ENCODE measurements at regions not wholly inside any gene's neighbourhood (a gene's known extent, or its start where the extent isn't known, plus 50 kb on each side); places are given as distances from the start of the nearest gene placed in this dataset.

GRCh38 chr1:104921525-104921924 lies 1171.8 kb downstream of the AMY1C start:
- Mint-ChIP-seq H3K9me3 (ENCODE audit: insufficient read depth) (peaks cover 16% of the 10 kb centered on the region), H3K27me3 (ENCODE audit: low read depth) (no peaks in the 10 kb centered on the region), H3K4me1 (ENCODE audit: low read depth) (no peaks in the 10 kb centered on the region), H3K27ac (no peak overlapping the region), H3K36me3 (ENCODE audit: low read depth) (no peaks in the 10 kb centered on the region), H3K4me3 (no peak overlapping the region)
- ATAC-seq: no peak
- no peak for DNase-seq
- CTCF ChIA-PET: no interaction called here
- POLR2A ChIA-PET: no interaction called here

GRCh38 chr1:104923075-104923474 lies 1173.4 kb downstream of the AMY1C start:
- H3K27ac Mint-ChIP-seq: no peak overlapping the region
- H3K36me3 Mint-ChIP-seq (ENCODE audit: low read depth): no peaks in the 10 kb centered on the region
- POLR2A ChIA-PET: no interaction called here
- H3K4me1 Mint-ChIP-seq (ENCODE audit: low read depth): no peaks in the 10 kb centered on the region
- peaks cover 27% of the 10 kb centered on the region for H3K9me3 Mint-ChIP-seq (ENCODE audit: insufficient read depth)
- H3K4me3 Mint-ChIP-seq: no peak overlapping the region
- DNase-seq: no peak
- ATAC-seq: no peak
- no peaks in the 10 kb centered on the region for H3K27me3 Mint-ChIP-seq (ENCODE audit: low read depth)
- CTCF ChIA-PET: no interaction called here

GRCh38 chr1:104929280-104929679 lies 1179.6 kb downstream of the AMY1C start:
- ChIA-PET POLR2A (no interaction called here), CTCF (no interaction called here)
- Mint-ChIP-seq H3K27ac (no peak overlapping the region), H3K36me3 (ENCODE audit: low read depth) (no peaks in the 10 kb centered on the region), H3K4me1 (ENCODE audit: low read depth) (no peaks in the 10 kb centered on the region), H3K27me3 (ENCODE audit: low read depth) (no peaks in the 10 kb centered on the region), H3K9me3 (ENCODE audit: insufficient read depth) (peaks cover 23% of the 10 kb centered on the region), H3K4me3 (no peak overlapping the region)
- ATAC-seq (no peak), DNase-seq (no peak)

GRCh38 chr1:104932030-104932915 lies 1182.6 kb downstream of the AMY1C start:
- H3K27ac Mint-ChIP-seq: no peak overlapping the region
- no peak for DNase-seq
- no peaks in the 10 kb centered on the region for H3K27me3 Mint-ChIP-seq (ENCODE audit: low read depth)
- no peaks in the 10 kb centered on the region for H3K4me1 Mint-ChIP-seq (ENCODE audit: low read depth)
- no peak overlapping the region for H3K4me3 Mint-ChIP-seq
- peaks cover 18% of the 10 kb centered on the region for H3K9me3 Mint-ChIP-seq (ENCODE audit: insufficient read depth)
- CTCF ChIA-PET: no interaction called here
- H3K36me3 Mint-ChIP-seq (ENCODE audit: low read depth): no peaks in the 10 kb centered on the region
- no peak for ATAC-seq
- POLR2A ChIA-PET: no interaction called here

- no peak for DNase-seq
- Mint-ChIP-seq H3K9me3 (ENCODE audit: insufficient read depth) (peaks cover 12% of the 10 kb centered on the region), H3K4me1 (ENCODE audit: low read depth) (no peaks in the 10 kb centered on the region), H3K27ac (no peak overlapping the region), H3K36me3 (ENCODE audit: low read depth) (no peaks in the 10 kb centered on the region), H3K4me3 (no peak overlapping the region), H3K27me3 (ENCODE audit: low read depth) (no peaks in the 10 kb centered on the region)
- no peak for ATAC-seq
- POLR2A ChIA-PET: no interaction called here
- CTCF ChIA-PET: no interaction called here
Measured at GRCh38 chr1:104932949-104933679, 1183.4 kb downstream of the AMY1C start.

- Mint-ChIP-seq H3K4me3 (no peak overlapping the region), H3K27me3 (ENCODE audit: low read depth) (no peaks in the 10 kb centered on the region)
Measured at GRCh38 chr1:104933846-104934245, 1184.1 kb downstream of the AMY1C start.

GRCh38 chr1:104945406-104945805 lies 1195.7 kb downstream of the AMY1C start:
- H3K9me3 Mint-ChIP-seq (ENCODE audit: insufficient read depth): peaks cover 10% of the 10 kb centered on the region
- ATAC-seq: no peak
- CTCF ChIA-PET: no interaction called here
- POLR2A ChIA-PET: no interaction called here
- no peaks in the 10 kb centered on the region for H3K36me3 Mint-ChIP-seq (ENCODE audit: low read depth)
- no peak for DNase-seq
- no peak overlapping the region for H3K27ac Mint-ChIP-seq
- no peak overlapping the region for H3K4me3 Mint-ChIP-seq
- H3K4me1 Mint-ChIP-seq (ENCODE audit: low read depth): no peaks in the 10 kb centered on the region
- H3K27me3 Mint-ChIP-seq (ENCODE audit: low read depth): no peaks in the 10 kb centered on the region

More at GRCh38 chr1:104933846-104934245, 1184.1 kb downstream of the AMY1C start:
- Mint-ChIP-seq H3K4me1 (ENCODE audit: low read depth) (no peaks in the 10 kb centered on the region), H3K36me3 (ENCODE audit: low read depth) (no peaks in the 10 kb centered on the region), H3K9me3 (ENCODE audit: insufficient read depth) (peaks cover 10% of the 10 kb centered on the region), H3K27ac (no peak overlapping the region)
- DNase-seq: no peak
- ChIA-PET POLR2A (no interaction called here), CTCF (no interaction called here)
- no peak for ATAC-seq

GRCh38 chr1:104946558-104947210 lies 1197.0 kb downstream of the AMY1C start:
- DNase-seq (no peak), ATAC-seq (no peak)
- H3K4me3 Mint-ChIP-seq: no peak overlapping the region
- H3K27ac Mint-ChIP-seq: no peak overlapping the region
- H3K4me1 Mint-ChIP-seq (ENCODE audit: low read depth): no peaks in the 10 kb centered on the region
- no peaks in the 10 kb centered on the region for H3K27me3 Mint-ChIP-seq (ENCODE audit: low read depth)
- H3K9me3 Mint-ChIP-seq (ENCODE audit: insufficient read depth): peaks cover 10% of the 10 kb centered on the region
- POLR2A ChIA-PET: no interaction called here
- CTCF ChIA-PET: no interaction called here
- H3K36me3 Mint-ChIP-seq (ENCODE audit: low read depth): no peaks in the 10 kb centered on the region

- Mint-ChIP-seq H3K36me3 (ENCODE audit: low read depth) (no peaks in the 10 kb centered on the region), H3K4me1 (ENCODE audit: low read depth) (no peaks in the 10 kb centered on the region), H3K27ac (no peak overlapping the region), H3K4me3 (no peak overlapping the region), H3K27me3 (ENCODE audit: low read depth) (no peaks in the 10 kb centered on the region), H3K9me3 (ENCODE audit: insufficient read depth) (peaks cover 12% of the 10 kb centered on the region)
- CTCF ChIA-PET: no interaction called here
- ATAC-seq: no peak
- POLR2A ChIA-PET: no interaction called here
- DNase-seq: no peak
Measured at GRCh38 chr1:104953555-104953954, 1203.9 kb downstream of the AMY1C start.

- H3K9me3 Mint-ChIP-seq (ENCODE audit: insufficient read depth): peaks cover 17% of the 10 kb centered on the region
- POLR2A ChIA-PET: no interaction called here
- H3K27ac Mint-ChIP-seq: no peak overlapping the region
- H3K27me3 Mint-ChIP-seq (ENCODE audit: low read depth): no peaks in the 10 kb centered on the region
- ATAC-seq (no peak), DNase-seq (no peak)
- CTCF ChIA-PET: no interaction called here
- H3K36me3 Mint-ChIP-seq (ENCODE audit: low read depth): no peaks in the 10 kb centered on the region
- H3K4me3 Mint-ChIP-seq: no peak overlapping the region
- H3K4me1 Mint-ChIP-seq (ENCODE audit: low read depth): no peaks in the 10 kb centered on the region
Measured at GRCh38 chr1:104973516-104973915, 1223.8 kb downstream of the AMY1C start.

GRCh38 chr1:104979651-104980050 lies 1230.0 kb downstream of the AMY1C start:
- Mint-ChIP-seq H3K27ac (no peak overlapping the region), H3K9me3 (ENCODE audit: insufficient read depth) (peaks cover 24% of the 10 kb centered on the region), H3K27me3 (ENCODE audit: low read depth) (no peaks in the 10 kb centered on the region), H3K36me3 (ENCODE audit: low read depth) (no peaks in the 10 kb centered on the region), H3K4me1 (ENCODE audit: low read depth) (no peaks in the 10 kb centered on the region), H3K4me3 (no peak overlapping the region)
- ChIA-PET POLR2A (no interaction called here), CTCF (no interaction called here)
- ATAC-seq (no peak), DNase-seq (no peak)

- Mint-ChIP-seq H3K4me1 (ENCODE audit: low read depth) (no peaks in the 10 kb centered on the region), H3K9me3 (ENCODE audit: insufficient read depth) (peaks cover 14% of the 10 kb centered on the region), H3K27me3 (ENCODE audit: low read depth) (no peaks in the 10 kb centered on the region), H3K36me3 (ENCODE audit: low read depth) (no peaks in the 10 kb centered on the region), H3K27ac (no peak overlapping the region), H3K4me3 (no peak overlapping the region)
- CTCF ChIA-PET: no interaction called here
- ATAC-seq (no peak), DNase-seq (no peak)
- POLR2A ChIA-PET: no interaction called here
Measured at GRCh38 chr1:104987210-104987609, 1237.5 kb downstream of the AMY1C start.

Measured in activated CD8-positive, alpha-beta T cell treated with anti-CD3 and anti-CD28 coated beads, Interleukin-2, amount 10 ng/mL, durations not matched to agents 7 days and 5 days (primary cell).